ENCODE measurements at regions not wholly inside any gene's neighbourhood (a gene's known extent, or its start where the extent isn't known, plus 50 kb on each side); places are given as distances from the start of the nearest gene placed in this dataset.

GRCh38 chr20:8073024-8073832 lies 53.7 kb upstream of the TMX4 start:
- peak; percentile 20 for DNase-seq (ENCODE audit: low spot score)

- no peak for DNase-seq (ENCODE audit: low spot score)
Observed at GRCh38 chr20:8074931-8075330, 55.4 kb upstream of the TMX4 start.

GRCh38 chr20:8076306-8077136 lies 55.5 kb upstream of the PLCB1 start:
- no peak for DNase-seq (ENCODE audit: low spot score)

GRCh38 chr20:8077137-8077466 lies 55.0 kb upstream of the PLCB1 start:
- DNase-seq (ENCODE audit: low spot score), result no peak

GRCh38 chr20:8078528-8078914 lies 53.5 kb upstream of the PLCB1 start:
- no peak for DNase-seq (ENCODE audit: low spot score)

- DNase-seq (ENCODE audit: low spot score), result no peak
Observed at GRCh38 chr20:8079976-8080375, 52.1 kb upstream of the PLCB1 start.

- DNase-seq (ENCODE audit: low spot score), result no peak
Observed at GRCh38 chr20:8082025-8082424, 50.0 kb upstream of the PLCB1 start.
